ENCODE measurements at regions not wholly inside any gene's neighbourhood (a gene's known extent, or its start where the extent isn't known, plus 50 kb on each side); places are given as distances from the start of the nearest gene placed in this dataset.

DNA sequence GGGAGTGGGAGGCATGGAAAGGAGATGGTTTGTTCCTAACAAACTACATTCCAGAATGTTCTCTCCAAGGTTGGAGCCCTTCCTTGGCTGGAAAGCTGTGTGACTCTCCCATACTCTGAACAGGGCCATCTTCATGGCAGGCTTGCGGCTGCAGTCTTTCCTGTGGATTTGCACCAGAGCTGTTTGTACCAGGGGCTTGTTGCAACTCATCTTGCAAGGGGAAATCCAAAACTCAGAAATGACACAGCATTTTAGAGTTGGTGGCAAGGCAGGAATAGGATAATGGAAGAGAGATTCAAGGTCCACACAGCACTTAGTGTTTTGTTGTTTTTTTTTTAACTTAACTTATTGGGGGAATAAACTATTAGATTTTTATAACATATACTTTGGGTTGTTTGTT lies 73.7 kb upstream of the ZNF516 start (continued):
- TF ChIP-seq CBX3 (IDR thresholded peaks at IDR 0.05; ENCODE audit: low read depth): no peak

DNA sequence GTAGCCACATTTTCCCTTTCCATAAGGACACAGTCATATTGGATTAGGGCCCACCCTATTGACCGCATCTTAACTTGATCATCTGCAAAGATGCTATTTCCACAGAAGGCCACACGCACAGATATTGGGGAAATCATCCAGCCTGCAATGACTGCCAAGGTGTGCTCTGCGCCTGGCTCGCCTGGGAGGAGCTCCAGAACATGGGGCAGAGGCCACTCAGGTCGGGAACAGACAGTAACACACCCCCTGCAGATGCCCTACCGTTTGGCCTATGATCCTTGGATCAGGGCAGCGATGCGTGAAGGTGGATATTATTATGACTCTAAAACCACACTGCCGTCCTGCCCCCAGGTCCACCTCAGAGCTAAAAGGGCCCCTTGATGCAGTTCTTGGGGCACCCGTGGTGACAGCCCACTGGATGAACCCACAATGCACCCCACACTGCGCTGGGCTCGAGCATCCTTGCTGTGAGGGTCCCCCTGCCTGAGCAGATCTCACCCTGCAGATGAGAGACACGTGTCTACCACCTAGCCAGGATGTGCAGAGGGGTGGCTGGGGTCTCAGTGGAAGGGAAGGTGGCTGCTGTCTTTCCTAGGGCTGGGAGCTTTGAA lies 72.9 kb upstream of the ZNF516 start:
- ChIA-PET CTCF (no interaction called here), POLR2A (interaction anchor here (0.6 kb wide), 1 partner anchor 9 kb away, joined by 3 read pairs; no protein-coding TSS in a partner anchor), RAD21 (ENCODE audit: low non-redundant PET in 1 of 2, low total read pairs in 2 of 2, uncharacterized antibody in 2 of 2, unreplicated experiment in 2 of 2) (no interaction called here)
- Histone ChIP-seq H3K9me3 (ENCODE audit: control insufficient read depth in 1 of 2, insufficient read depth in 1 of 2, low read depth in 1 of 2, low read length in 2 of 2) (peaks cover 0 to 4% of the 10 kb centered on the region in 2 experiments; a peak in 1 of 4 replicates), H2AFZ (ENCODE audit: low read depth, low read length, poor library complexity, severe bottlenecking) (no peak overlapping the region), H3K36me3 (ENCODE audit: control insufficient read depth in 1 of 2, insufficient read depth in 2 of 2, low read length in 2 of 2) (no peaks in the 10 kb centered on the region), H3K9ac (ENCODE audit: low read length) (no peak overlapping the region), H3K4me3 (replicated peaks in 1 of 2; ENCODE audit: low read depth in 1 of 2, low read length in 2 of 2) (no peak overlapping the region), H3K9me2 (ENCODE audit: insufficient read depth) (no peaks in the 10 kb centered on the region), H3K79me2 (ENCODE audit: insufficient read depth, low read length) (no peaks in the 10 kb centered on the region), H3K4me2 (ENCODE audit: low read length) (no peak overlapping the region), H3K27me3 (ENCODE audit: insufficient read depth, low read length) (no peaks in the 10 kb centered on the region), H4K20me1 (ENCODE audit: insufficient read depth) (no peaks in the 10 kb centered on the region), H3K4me1 (ENCODE audit: control insufficient read depth in 1 of 2, insufficient read depth in 2 of 2, low read length in 2 of 2) (peaks cover 15 to 33% of the 10 kb centered on the region in 2 experiments), H3K27ac (ENCODE audit: low read depth, low read length) (no peak overlapping the region)
- ATAC-seq (no peak), DNase-seq (ENCODE audit: low read depth, low spot score) (no peak)
- intact Hi-C loops (cut with micrococcal nuclease): no loop called here
- BruUV-seq (replicated peaks): no TSS peak
- no peak for TF ChIP-seq EZH2 (IDR thresholded peaks at IDR 0.05)
- TF ChIP-seq SP1 (IDR thresholded peaks at IDR 0.05; ENCODE audit: low read depth): no peak
- TF ChIP-seq JUND (IDR thresholded peaks at IDR 0.05): no peak
- TF ChIP-seq YY1 (IDR thresholded peaks at IDR 0.05; ENCODE audit: extremely low read depth, insufficient replicate concordance, low read depth, low read length): no peak
- TF ChIP-seq EZH2phosphoT487 (IDR thresholded peaks at IDR 0.05; ENCODE audit: borderline replicate concordance): no peak
- TF ChIP-seq, protein P1, sequence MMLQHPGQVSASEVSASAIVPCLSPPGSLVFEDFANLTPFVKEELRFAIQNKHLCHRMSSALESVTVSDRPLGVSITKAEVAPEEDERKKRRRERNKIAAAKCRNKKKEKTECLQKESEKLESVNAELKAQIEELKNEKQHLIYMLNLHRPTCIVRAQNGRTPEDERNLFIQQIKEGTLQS (IDR thresholded peaks at IDR 0.05): no peak
- TF ChIP-seq ZNF274 (IDR thresholded peaks at IDR 0.05; ENCODE audit: low read depth, low read length): no peak
- TF ChIP-seq, protein P2, sequence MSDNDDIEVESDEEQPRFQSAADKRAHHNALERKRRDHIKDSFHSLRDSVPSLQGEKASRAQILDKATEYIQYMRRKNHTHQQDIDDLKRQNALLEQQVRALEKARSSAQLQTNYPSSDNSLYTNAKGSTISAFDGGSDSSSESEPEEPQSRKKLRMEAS (IDR thresholded peaks at IDR 0.05): no peak
- no peak for TF ChIP-seq POLR2AphosphoS5 (IDR thresholded peaks at IDR 0.05; ENCODE audit: low read depth, low read length)
- no peak for TF ChIP-seq SIN3A (IDR thresholded peaks at IDR 0.05; ENCODE audit: low read depth)
- TF ChIP-seq, protein P3, sequence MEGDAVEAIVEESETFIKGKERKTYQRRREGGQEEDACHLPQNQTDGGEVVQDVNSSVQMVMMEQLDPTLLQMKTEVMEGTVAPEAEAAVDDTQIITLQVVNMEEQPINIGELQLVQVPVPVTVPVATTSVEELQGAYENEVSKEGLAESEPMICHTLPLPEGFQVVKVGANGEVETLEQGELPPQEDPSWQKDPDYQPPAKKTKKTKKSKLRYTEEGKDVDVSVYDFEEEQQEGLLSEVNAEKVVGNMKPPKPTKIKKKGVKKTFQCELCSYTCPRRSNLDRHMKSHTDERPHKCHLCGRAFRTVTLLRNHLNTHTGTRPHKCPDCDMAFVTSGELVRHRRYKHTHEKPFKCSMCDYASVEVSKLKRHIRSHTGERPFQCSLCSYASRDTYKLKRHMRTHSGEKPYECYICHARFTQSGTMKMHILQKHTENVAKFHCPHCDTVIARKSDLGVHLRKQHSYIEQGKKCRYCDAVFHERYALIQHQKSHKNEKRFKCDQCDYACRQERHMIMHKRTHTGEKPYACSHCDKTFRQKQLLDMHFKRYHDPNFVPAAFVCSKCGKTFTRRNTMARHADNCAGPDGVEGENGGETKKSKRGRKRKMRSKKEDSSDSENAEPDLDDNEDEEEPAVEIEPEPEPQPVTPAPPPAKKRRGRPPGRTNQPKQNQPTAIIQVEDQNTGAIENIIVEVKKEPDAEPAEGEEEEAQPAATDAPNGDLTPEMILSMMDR (IDR thresholded peaks at IDR 0.05 in 2 of 3, conservative IDR thresholded peaks at IDR 0.05 in 1 of 3; ENCODE audit: borderline replicate concordance in 1 of 3, insufficient read depth in 1 of 3, low read depth in 2 of 3, low read length in 2 of 3): no peak
- TF ChIP-seq, protein P4, sequence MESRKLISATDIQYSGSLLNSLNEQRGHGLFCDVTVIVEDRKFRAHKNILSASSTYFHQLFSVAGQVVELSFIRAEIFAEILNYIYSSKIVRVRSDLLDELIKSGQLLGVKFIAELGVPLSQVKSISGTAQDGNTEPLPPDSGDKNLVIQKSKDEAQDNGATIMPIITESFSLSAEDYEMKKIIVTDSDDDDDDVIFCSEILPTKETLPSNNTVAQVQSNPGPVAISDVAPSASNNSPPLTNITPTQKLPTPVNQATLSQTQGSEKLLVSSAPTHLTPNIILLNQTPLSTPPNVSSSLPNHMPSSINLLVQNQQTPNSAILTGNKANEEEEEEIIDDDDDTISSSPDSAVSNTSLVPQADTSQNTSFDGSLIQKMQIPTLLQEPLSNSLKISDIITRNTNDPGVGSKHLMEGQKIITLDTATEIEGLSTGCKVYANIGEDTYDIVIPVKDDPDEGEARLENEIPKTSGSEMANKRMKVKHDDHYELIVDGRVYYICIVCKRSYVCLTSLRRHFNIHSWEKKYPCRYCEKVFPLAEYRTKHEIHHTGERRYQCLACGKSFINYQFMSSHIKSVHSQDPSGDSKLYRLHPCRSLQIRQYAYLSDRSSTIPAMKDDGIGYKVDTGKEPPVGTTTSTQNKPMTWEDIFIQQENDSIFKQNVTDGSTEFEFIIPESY (IDR thresholded peaks at IDR 0.05; ENCODE audit: extremely low read depth, insufficient replicate concordance, low read length): no peak
- TF ChIP-seq CBX3 (IDR thresholded peaks at IDR 0.05; ENCODE audit: low read depth): no peak
- TF ChIP-seq SRF (IDR thresholded peaks at IDR 0.05; ENCODE audit: low read depth): no peak
- TF ChIP-seq TCF7L2 (IDR thresholded peaks at IDR 0.05; ENCODE audit: borderline replicate concordance, extremely low read depth, insufficient read depth, insufficient read length): no peak
- no peak for TF ChIP-seq CEBPB (IDR thresholded peaks at IDR 0.05; ENCODE audit: low read depth)

All from HCT116 (cell line).